Activated CD4-positive, alpha-beta T cell treated with anti-CD3 and anti-CD28 coated beads, Interleukin-10, Interleukin-2, amounts not matched to agents 100 ng/mL and 50 ng/mL, durations not matched to agents 16 hours and 8 hours (primary cell): ENCODE measurements at regions not wholly inside any gene's neighbourhood (a gene's known extent, or its start where the extent isn't known, plus 50 kb on each side); places are given as distances from the start of the nearest gene placed in this dataset.
"Not testable (repeated sequence)": the region's sequence is repeated elsewhere in the genome, so short reads cannot be mapped to it uniquely, and the experiment has no call there.

Experiments used
- DNase-seq: peaks from one replicate; pipeline ENCODE4 v3.0.0-alpha.2; 2020

DNA sequence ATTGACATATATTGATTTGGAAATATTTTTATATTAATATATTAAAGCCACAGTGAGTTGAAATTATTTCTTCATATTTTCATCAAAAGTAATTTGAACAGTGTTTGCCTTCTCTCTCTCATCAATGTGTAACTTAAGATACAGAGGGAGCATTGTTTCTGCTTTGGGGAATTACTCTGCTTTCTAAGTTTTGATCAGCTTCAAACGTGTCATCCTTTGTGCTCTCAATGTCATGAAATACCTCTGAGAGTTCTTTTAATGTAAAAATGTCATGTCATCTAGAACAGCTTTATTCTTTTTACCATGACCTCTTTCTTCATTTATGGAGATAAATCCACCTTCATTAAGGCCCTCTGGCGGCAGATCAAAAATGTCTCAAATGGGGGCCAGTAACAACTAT lies 259.4 kb upstream of the STXBP5 start:
- no peak for DNase-seq

DNA sequence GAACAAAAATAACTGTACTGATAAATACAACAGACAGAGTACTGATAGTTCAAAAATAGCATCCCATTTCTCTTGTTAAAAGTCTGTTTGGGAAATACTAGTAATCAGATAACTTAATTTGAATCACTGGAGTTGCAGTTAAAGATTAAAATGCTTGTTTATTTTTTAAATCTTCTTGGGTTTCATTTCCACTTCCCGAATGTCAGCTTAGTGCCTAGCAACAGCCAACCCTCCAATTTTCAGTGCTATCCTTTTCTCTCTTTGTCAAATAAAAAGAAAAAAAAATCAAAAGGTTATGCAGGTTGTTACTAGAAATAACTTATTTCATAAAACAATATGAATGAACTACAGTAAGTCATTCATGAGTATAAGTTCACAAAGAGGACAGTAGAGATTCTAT lies 257.7 kb upstream of the STXBP5 start:
- no peak for DNase-seq

DNA sequence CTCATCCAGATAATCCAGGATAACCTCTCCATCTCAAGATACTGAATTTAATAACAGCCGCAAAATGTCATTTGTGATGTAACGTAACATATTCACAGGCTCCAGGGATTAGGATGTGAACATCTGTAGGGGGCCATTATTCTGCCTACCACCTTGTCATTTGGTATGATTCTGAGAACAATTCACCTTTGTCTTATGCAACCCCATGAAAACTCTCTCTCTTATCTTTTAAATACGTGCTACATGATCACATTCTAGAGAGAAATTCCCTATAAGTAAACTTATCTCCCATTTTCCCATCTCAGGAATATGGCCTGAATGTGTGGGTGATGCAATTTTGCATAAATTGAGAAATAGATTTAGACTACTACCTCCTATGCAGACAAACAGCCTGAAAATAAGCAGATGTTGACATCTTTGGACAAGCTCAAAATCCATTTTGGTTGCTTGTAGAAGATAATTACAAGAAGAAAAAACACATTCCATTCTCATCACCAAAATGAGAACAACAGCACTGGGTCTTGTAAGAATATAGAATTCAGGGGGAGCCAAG lies 255.4 kb upstream of the STXBP5 start:
- no peak for DNase-seq

DNA sequence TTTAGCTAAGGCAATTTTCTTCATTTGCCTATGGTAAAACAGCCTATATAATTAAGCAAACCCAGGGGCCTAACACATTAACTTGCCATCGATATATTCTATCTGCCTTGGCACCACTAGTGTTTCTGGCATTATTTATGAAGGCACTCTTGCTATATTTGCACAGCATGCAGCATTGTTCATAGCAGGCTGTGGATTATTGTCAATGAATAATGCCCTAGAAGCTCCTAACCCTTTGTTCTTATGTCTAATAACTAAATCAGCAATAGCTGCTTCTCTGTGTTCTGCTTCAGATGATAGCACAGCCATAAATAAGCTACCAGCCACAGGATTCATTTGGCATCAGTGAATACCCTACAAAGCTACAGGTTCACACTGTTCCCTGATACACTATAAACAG lies 254.8 kb upstream of the STXBP5 start:
- no peak for DNase-seq

DNA sequence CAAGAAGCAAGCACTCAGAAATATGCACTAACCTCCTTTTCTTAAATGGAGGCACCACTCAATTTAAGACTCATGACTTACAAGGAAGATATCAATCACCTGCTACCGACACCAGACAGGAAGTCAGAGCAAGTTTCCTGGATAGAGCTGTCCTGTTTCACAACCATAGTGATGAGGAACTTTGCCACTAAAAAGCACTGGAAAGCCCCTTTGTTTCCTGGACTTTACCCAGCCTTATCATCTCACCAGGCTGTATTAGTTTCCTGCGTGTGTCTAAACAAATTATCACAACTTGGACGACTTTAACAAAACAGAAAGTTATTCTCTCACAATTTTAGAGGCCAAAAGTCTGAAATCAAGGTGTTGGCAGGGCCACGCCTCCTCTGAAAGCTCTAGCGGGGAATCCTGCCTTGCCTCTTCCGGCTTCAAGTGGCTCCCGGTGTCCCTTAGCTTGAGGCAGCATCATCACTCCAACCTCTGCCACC lies 253.8 kb upstream of the STXBP5 start:
- DNase-seq: peak; percentile 51

DNA sequence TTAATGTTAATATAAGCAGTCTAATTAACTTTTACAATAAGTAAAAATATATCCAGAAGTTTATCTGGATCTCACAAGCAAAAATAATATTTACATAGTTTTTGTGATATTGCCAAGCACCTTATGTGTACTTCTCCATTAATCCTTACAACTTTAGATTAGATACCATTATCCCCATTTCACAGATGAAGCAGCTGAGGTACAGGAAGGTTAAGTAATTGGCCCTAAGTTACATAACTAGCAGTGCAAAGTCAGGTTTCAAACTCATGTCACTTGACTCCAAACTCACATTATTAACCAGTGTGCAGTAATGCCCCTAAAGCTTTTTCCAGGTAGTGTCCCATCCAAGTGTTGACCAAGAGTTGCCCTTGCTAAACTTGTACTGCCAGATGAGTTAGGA lies 248.6 kb upstream of the STXBP5 start:
- DNase-seq: no peak

DNA sequence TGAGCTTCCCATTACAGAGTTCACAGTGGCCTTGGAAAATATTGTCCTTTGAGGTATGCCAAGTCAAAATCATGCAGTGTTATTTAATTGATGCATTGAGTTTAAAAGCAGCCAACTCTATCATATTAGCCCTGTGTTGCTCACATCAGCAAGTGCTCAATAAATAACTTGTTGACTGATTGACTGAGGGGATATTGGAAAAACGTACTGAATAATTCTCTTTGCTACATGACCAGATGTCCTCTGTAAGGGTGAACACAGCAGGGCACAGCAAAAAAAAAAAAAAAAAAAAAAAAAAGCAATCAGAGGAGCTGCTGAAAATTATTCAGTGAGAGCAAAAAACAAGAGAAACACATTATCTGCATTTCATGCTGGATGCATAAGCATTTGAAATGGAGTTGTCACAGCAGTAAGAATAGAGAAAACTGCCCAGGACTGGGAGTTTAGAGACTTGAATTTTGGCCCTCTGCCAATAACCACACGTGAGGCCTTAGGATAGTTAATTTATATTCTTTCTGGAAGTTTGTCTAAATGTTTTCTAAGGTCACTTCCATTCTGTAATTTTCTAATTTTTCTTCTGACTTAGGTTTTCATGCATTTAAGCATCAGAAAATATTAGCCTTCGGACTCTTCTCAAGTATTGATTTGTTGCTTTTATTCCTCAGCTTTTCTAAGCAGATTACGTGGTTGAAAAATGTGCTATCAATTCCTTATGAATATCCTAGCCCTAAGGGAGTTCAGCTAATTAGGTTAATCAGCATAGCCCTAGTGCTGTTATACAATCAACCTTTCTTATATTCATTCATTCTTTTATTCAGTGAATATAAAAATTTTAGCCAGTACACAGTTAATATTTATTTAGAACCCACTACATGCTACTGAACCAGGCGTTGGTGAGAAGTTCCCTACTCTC lies 246.8 kb upstream of the STXBP5 start:
- no peak for DNase-seq

DNA sequence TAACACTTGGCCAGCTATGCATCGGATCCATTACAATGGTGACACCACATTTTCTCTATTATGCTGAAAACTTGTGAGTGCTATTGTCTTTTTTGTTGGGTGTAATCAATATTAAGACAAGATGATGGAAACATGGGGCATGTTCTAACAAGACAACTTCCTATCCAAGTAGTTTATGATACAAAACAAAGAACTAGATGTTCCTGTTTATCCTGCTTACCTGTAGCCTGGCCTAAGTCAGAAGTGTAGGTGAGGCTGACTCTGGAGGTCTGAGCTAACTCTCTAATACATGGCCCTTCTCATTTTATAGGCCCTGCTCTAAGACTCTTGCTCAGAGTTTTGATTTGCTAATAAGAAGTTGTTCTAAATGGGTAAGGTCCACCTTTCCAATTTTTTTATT lies 242.4 kb upstream of the STXBP5 start:
- DNase-seq: no peak

DNA sequence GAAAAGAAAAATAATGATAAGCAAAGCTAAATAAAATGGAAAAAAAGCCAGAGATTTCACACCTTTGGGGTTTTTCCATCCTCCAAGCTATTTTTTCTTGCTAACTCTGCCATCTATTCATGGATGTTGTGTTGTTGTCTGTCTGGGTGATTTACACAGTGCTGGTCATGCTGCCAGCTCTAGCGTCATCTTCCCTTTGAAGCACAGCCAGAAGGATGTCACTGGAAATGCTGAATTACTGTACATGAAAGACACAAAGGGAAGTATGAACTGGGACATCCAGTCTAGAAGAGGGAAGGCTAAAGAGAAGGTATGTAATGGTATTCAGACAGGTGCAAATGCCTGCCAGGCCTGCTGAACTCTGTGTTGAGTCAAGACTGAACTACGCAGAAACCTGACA lies 241.9 kb upstream of the STXBP5 start:
- DNase-seq: no peak

DNA sequence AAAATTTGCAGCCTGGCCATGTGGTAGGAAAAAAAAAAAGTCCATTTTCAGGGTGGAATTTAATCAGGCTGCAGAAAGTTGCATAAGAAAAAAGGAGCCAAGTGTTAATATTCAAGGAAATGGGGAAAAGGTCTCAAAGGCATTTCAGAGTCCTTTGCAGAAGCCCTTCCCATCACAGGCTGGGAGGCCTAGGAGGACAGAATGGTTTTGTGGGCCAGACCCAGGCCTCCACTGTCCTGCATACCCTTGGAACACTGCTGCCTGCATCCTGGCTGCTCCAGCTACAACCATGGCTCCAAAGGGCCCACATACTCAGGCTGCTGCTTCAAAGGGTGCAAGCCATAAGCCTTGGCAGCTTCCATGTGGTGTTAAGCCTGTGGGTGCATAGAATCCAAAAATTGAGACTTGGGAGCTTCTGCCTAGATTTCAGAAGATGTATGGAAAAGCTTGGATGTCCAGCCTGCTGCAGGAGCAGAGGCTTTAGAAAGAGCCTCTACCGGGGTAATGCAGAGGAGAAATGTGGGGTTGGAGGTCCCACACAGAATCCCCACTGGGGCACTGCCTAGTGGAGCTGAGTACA lies 239.0 kb upstream of the STXBP5 start:
- DNase-seq: no peak

DNA sequence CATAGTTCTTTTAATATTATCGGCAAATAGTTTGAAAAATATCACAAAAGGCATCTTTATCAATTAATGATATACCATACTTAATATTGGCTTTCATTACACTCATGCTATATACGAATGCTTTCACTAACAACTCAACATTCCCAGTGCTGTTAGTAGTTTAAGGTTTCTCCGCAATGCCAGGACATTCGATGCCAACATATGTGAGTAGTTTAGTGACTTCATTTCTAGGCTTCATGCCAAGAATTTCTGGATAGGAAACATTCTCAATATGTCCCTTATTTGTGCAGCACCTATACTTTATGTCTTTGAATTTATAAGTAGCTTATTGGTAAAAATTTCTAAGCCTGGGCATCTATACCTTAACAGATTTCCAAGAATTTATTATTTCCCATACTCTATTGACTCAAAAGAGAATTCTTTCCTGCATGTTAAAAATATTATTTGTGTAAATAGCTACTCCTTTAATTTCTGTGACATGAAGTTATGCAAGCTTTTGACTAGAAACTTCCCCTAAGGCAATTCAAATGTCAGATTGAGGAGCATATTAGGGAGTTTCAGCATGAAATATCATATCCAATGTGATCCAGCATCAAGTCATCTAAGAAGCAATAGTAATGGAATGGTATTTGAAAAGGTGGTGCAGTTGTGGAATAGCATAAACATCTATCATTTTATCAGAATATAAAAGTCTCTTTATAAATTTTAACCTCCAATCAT lies 236.0 kb upstream of the STXBP5 start:
- DNase-seq: no peak

DNA sequence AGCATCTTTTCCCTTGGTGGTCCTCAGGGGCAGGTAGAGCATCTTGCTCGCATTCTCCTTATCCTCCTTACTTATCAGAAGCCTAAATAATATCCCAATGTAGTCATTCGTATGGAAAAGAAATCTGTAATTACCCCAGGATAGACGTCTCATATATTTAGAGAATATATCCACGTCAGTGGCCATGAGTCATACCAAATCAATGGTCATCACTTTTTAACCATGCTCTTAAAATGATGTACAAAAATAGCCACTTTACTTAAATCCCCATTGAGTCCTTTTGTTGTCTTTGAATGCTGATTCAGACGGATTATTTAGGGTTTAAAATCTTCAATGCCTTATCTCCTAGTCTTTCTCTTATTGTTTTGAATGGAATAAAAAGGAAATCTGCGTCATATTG lies 231.7 kb upstream of the STXBP5 start:
- DNase-seq: no peak

DNA sequence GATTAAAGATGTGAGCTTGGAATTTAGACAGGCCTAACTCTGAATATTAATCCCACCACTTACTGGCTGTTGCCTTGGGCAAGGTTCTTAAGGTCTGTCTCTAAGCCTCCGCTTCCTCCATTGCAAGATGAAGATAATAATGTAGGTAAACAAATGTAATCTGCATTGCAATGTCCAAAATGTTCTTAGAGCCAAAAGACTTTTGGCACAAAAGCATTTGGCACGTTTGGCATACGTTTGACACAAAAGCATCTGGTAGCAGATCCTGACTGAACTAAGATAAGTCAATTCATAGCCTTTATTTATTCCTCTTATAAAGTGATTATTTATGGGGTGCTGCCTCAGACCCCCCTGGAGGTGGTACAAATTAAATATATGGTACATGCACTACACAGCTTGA lies 229.9 kb upstream of the STXBP5 start:
- no peak for DNase-seq

DNA sequence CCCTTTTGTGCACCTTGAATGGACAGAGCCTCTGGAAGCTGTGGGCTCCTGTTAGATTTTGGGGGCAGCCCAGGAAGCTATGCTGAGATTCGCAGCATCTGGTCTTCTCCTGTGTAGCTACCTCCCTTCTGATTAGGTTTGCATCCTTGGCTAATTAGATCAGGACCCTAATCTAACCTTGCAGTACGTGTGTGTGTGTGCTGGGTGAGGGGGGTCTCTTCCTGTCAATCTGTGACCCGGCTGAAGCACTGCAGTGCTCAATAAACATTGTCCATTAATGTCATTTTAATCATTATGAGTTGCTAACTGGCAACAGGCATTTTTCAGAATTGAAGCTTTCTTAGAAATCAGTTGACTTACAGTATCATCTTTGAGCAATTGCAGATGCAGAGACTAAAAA lies 229.1 kb upstream of the STXBP5 start:
- DNase-seq: no peak

DNA sequence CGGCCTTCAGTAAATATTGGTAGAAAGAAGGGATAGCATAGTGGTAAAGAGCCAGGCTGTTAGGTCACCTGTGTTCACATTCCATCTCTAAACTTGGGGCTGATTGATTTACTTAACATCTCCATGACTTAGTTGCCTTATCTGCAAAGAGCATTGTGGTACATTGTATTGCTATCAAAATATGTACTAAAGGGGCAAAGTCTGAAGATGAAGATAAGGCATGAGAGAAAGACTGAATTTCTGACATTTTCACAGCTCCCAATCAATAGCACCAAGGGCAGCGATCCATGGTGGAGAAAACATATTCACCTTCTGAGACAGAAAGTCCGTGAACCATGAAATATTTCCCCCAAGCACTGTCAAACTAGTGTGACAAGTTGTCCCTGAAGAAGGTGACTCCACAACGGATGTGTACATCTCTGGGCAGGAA lies 223.3 kb upstream of the STXBP5 start:
- DNase-seq: no peak

DNA sequence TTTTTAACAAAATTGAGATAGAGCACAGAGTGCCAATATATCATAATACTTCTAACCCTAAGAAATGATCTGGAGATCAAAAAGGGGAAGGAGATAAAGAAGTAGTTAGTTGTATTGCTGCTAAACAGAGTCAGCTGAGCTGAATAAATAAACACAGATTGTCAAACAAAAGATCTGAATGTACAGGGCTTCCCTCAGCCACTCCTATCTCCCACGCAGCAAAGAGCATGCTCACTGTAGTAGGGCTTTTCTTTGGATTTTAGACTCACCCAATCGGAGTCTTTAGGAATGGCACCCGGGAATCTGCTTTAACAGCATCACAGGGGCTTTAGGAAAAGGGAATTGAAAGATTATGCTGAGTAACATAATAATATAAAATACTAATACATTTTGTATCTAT lies 222.2 kb upstream of the STXBP5 start:
- no peak for DNase-seq

DNA sequence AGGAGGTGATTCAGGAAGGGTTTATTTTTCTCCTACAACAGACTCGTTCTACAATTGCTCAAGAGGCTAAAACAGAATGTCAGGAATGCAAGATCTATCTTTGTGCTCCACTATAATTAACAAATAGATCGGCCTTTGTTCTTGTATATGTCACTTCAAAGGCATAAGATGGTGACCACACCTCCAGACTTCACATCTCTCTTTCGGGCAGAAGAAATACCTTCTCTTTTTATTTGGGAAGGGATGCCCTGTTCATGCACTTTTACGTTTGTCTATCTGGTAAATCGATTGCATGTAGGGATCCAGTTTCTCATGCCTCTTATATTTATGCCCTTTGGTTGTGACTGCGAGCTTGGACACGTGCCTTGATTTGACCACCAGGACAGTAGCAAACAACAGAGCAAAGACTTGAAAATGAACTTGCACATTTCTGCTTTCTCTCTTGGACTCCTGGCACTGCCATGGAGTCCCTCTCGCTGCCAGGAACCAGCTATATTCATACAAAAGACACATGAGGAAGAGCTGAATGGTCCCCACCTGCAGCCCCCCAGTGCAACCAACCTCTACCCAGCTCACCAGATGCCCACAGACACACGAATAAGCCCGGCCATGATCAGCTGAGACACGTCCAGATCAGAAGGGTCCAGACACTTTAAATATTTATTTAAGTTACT lies 219.8 kb upstream of the STXBP5 start:
- no peak for DNase-seq

DNA sequence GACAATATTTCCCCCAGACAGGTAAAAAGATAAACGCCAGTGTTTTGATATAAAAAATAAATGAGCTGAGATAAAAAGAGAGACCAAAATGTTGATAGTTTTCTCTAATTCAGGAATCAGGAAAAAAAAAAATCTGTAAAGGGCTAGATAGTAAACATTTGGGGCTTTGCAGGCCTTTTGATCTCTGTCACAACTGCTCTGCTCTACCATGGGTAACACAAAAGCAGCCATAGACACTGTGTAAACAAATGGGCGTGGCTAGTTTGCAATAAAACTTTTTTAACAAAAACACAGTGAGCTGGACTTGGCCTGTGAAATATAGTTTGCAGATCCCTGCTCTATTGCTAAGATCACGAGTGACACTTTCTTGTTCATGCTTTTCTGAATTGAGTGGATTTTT lies 219.1 kb upstream of the STXBP5 start:
- no peak for DNase-seq

DNA sequence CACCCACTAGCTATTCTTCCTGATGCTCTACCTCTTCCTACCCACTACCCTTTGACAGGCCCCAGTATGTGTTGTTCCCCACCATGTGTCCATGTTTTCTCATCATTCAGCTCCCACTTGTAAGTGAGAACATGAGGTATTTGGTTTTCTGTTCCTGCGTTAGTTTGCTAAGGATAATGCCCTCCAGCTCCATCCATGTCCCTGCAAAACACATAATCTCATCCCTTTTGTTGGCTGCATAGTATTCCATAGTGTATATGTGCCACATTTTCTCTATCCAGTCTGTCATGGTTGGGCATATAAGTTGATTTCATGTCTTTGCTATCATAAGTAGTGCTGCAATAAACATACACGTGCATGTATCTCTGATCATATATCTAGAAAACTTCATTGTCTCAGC lies 218.3 kb upstream of the STXBP5 start:
- DNase-seq: no peak

DNA sequence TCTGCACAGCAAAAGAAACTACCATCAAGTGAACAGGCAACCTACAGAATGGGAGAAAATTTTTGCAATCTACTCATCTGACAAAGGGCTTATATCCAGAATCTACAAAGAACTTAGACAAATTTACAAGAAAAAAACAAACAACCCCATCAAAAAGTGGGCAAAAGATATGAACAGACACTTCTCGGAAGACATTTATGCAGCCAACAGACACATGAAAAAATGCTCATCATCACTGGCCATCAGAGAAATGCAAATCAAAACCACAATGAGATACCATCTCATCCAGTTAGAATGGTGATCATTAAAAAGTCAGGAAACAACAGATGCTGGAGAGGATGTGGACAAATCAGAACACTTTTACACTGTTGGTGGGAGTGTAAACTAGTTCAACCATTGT lies 216.3 kb upstream of the STXBP5 start:
- DNase-seq: not testable (repeated sequence)

DNA sequence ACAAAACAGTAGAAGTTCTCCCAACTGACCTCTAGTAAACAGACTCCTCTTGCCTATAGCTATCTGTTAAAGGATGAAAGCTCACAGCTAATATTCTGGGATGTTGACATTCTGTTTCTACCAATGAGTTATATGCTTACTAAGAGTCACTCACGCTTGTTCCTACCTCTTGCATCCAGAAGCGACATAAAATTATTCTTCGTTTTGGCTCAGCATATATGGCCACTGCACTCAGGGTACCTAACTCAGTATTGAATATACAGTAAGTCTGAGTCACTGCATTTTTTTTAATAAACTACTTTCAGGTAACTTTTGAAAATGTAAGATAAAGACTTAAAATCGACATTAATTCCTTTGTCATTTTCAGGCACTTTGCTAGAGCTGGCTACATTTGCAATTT lies 214.4 kb upstream of the STXBP5 start:
- no peak for DNase-seq

DNA sequence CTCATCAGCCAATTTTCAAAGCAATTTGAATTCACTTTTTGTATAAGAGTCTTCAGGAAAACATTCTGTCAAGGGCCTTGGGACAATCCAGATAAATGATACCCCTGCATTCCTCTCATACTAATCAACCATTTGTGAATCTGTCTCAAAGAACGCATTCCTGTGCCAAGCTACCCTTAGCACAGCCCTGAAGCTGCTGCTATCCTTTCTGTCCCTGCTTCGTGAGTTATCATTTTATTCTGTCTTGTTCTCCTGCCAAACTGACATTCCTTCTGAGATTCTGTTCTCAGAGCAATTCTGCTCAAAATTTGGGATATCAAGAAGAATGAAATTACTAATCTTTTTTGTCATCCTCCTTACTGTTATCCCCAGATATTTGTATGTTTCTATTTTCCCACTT lies 213.9 kb upstream of the STXBP5 start:
- DNase-seq: no peak
